Osteocyte (in vitro differentiated cells): ENCODE measurements at regions not wholly inside any gene's neighbourhood (a gene's known extent, or its start where the extent isn't known, plus 50 kb on each side); places are given as distances from the start of the nearest gene placed in this dataset.

Experiments used
- DNase-seq: peaks from one replicate; pipeline ENCODE4 v3.0.0; 2021; ENCODE audit warnings: mixed read lengths; ENCODE audit not compliant: unreplicated experiment; ENCODE audit errors: extremely low spot score
- H3K27ac Mint-ChIP-seq: one replicate; pipeline ENCODE4 v1.8.0; 2021; ENCODE audit warnings: mild to moderate bottlenecking, mixed read lengths; ENCODE audit not compliant: unreplicated experiment
- H3K27me3 Mint-ChIP-seq: one replicate; pipeline ENCODE4 v1.8.0; 2021; ENCODE audit warnings: mixed read lengths; ENCODE audit not compliant: unreplicated experiment
- H3K36me3 Mint-ChIP-seq: one replicate; pipeline ENCODE4 v1.8.0; 2021; ENCODE audit warnings: mixed read lengths; ENCODE audit not compliant: unreplicated experiment
- H3K4me1 Mint-ChIP-seq: one replicate; pipeline ENCODE4 v1.8.0; 2021; ENCODE audit warnings: mixed read lengths; ENCODE audit not compliant: unreplicated experiment
- H3K4me3 Mint-ChIP-seq: one replicate; pipeline ENCODE4 v1.8.0; 2021; ENCODE audit warnings: mild to moderate bottlenecking, moderate library complexity, mixed read lengths; ENCODE audit not compliant: unreplicated experiment
- H3K9me3 Mint-ChIP-seq: one replicate; pipeline ENCODE4 v1.8.0; 2021; ENCODE audit warnings: mixed read lengths; ENCODE audit not compliant: unreplicated experiment
- TF ChIP-seq, protein P1 (sequence below): fragments of 200-600 bp; sonication (generic); IDR thresholded peaks from 2 replicates; pipeline ENCODE4 v1.5.0; 2021; ENCODE audit warnings: antibody characterized with exemption, mild to moderate bottlenecking, moderate library complexity

DNA sequence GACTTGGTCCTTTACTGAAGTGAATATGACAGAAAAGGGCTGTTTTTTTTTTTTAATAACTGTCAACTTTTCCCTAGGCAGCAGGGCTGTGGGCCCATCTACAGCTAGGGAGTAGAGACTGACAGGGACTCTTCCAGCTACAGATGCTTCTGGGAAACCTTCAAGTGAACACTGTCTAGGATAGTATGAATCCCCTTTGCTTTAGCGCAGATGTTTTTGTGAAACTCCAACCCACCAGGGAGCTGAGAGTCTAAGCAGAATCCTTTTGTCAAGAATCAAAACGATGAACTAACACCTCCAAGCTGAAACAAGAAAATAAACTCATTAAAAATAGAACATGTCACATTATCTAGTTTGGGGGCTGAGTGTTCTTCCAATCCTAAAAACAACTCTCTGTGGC is 219.7 kb upstream of the FGF13 start:
- Mint-ChIP-seq H3K9me3 (peaks cover 40% of the 10 kb centered on the region), H3K36me3 (no peaks in the 10 kb centered on the region), H3K4me1 (no peaks in the 10 kb centered on the region), H3K27me3 (no peaks in the 10 kb centered on the region), H3K27ac (no peak overlapping the region), H3K4me3 (no peak overlapping the region)
- TF ChIP-seq, protein P1, sequence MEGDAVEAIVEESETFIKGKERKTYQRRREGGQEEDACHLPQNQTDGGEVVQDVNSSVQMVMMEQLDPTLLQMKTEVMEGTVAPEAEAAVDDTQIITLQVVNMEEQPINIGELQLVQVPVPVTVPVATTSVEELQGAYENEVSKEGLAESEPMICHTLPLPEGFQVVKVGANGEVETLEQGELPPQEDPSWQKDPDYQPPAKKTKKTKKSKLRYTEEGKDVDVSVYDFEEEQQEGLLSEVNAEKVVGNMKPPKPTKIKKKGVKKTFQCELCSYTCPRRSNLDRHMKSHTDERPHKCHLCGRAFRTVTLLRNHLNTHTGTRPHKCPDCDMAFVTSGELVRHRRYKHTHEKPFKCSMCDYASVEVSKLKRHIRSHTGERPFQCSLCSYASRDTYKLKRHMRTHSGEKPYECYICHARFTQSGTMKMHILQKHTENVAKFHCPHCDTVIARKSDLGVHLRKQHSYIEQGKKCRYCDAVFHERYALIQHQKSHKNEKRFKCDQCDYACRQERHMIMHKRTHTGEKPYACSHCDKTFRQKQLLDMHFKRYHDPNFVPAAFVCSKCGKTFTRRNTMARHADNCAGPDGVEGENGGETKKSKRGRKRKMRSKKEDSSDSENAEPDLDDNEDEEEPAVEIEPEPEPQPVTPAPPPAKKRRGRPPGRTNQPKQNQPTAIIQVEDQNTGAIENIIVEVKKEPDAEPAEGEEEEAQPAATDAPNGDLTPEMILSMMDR: no peak
- DNase-seq: no peak

DNA sequence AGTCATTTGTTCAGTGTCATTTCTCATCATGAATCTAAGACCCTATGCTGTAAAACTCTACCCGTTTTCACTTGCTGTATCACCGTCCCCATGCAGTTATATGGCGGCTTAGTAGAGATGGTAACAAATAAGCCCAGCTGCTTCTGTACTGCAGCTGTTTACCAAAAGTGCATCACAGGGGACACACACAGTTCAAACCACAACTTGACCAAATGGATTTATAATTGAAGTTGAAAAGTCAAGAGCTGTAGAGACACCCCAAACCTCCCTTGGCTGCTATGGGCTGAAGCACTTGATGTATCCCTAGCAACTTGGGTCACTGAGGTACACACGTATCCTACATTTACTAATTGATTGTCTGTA is 219.0 kb upstream of the FGF13 start:
- Mint-ChIP-seq H3K27me3 (no peaks in the 10 kb centered on the region), H3K9me3 (peaks cover 44% of the 10 kb centered on the region), H3K4me3 (no peak overlapping the region), H3K36me3 (no peaks in the 10 kb centered on the region), H3K27ac (no peak overlapping the region), H3K4me1 (no peaks in the 10 kb centered on the region)
- TF ChIP-seq, protein P1: no peak
- DNase-seq: no peak

DNA sequence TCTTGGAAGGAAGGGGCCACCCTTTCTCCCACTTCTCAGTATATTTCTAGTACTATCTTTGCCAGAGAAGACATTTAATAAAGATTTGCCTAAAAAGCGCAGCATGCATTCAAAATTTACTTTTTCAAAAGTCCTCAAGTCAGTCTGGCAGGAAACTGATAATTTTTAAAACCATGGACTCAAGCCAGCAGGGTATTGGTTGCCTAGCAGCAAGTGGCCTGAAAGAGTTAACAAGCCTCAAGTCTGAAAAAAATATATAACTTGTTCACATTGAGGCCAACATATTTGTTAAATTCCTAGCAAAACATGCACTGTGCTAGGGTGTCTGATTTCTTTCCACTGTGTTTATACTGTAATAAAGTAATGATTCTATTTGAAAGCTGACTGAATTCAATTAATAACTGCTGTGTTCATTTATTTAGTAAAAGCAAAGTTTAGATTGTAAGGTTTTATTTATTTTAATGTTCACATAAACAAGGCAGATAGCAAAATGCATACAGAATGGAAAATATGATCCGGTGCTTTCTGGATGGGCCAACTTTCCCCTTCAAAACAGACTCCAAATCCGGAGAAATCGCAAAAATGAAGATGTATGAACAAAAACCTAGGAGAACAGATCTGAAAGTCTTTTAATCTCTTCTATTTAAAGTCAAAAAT is 218.5 kb upstream of the FGF13 start:
- Mint-ChIP-seq H3K4me3 (no peak overlapping the region), H3K4me1 (no peaks in the 10 kb centered on the region), H3K9me3 (peaks cover 44% of the 10 kb centered on the region), H3K36me3 (no peaks in the 10 kb centered on the region), H3K27me3 (no peaks in the 10 kb centered on the region), H3K27ac (no peak overlapping the region)
- TF ChIP-seq, protein P1: no peak
- no peak for DNase-seq

DNA sequence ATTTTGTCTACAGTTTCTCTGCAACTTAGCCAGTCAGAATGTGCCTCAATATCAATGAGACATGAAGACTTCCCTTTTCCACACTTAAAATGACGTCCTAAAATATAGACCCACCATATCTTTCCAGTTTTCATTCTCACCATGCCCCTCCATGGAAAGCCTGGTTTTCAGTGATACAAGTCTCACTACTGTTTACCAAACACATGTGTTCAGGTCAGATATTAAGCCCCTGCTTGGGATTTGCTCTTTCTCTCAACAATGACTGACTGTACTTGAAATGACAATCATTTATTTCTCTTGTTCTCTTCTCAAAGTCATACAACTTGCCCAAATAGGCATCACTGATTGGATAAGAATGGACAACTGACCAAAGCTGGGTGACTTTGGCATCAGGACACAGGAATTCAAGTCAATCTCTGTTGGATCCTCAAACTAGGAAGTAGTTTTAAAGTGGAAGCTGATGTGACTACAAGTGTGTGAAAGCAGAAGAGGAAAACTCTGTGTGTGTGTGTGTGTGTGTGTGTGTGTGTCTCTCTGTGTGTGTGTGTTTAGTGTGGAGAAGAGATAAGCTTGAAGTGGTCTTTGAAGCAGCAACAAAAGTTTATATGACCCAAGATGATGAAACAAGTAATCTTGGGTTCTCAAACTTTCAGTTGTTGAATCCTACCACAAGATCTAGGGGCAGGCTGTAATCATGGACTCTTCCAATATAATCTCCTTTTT is 217.4 kb upstream of the FGF13 start:
- no peak overlapping the region for H3K4me3 Mint-ChIP-seq
- H3K36me3 Mint-ChIP-seq: no peaks in the 10 kb centered on the region
- TF ChIP-seq, protein P1: no peak
- no peaks in the 10 kb centered on the region for H3K4me1 Mint-ChIP-seq
- H3K9me3 Mint-ChIP-seq: peaks cover 40% of the 10 kb centered on the region
- no peak overlapping the region for H3K27ac Mint-ChIP-seq
- DNase-seq: no peak
- no peaks in the 10 kb centered on the region for H3K27me3 Mint-ChIP-seq

DNA sequence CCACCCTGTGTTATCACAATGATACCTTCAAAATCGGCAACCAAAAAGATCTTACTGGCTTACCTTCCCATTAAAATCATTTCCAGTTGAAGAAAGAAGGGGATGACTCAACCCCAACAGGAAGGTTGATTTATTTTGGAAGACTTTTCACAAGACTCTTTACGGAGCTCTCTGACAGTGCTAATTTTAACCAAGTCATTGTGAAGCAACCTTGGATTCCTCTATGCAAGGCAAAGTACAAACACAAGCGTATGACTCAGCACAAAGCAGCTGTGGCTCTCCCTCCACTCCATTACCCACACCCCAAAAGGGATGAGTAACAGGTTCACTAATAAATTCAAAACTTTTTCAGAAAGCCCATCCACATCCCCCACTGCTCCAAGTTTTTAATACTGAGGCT is 213.8 kb upstream of the FGF13 start:
- DNase-seq: no peak
- H3K9me3 Mint-ChIP-seq: peaks cover 56% of the 10 kb centered on the region
- TF ChIP-seq, protein P1: no peak
- H3K27me3 Mint-ChIP-seq: no peaks in the 10 kb centered on the region
- no peak overlapping the region for H3K27ac Mint-ChIP-seq
- no peaks in the 10 kb centered on the region for H3K36me3 Mint-ChIP-seq
- no peak overlapping the region for H3K4me3 Mint-ChIP-seq
- H3K4me1 Mint-ChIP-seq: no peaks in the 10 kb centered on the region
